ENCODE measurements at regions not wholly inside any gene's neighbourhood (a gene's known extent, or its start where the extent isn't known, plus 50 kb on each side); places are given as distances from the start of the nearest gene placed in this dataset.

DNA sequence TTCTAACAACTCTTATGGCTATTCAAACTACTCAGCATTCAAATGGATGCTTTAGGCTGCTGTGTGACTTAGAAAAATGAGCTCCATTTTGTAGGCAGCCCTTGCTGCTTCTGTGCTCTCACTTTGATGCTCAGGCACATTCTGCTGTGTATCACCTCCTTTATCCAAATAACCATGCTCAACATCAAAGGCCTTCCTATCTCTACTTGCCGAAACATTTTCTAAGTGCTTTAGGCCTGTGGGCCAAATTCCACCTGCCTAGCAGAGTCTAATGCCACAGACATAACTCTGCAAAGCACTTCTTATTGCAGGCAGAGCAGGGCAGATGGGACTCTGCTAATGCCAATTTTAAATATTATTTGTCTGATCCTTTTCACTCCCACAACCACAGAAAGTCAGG lies 397.4 kb downstream of the RND3 start:
- TF ChIP-seq, protein P1, sequence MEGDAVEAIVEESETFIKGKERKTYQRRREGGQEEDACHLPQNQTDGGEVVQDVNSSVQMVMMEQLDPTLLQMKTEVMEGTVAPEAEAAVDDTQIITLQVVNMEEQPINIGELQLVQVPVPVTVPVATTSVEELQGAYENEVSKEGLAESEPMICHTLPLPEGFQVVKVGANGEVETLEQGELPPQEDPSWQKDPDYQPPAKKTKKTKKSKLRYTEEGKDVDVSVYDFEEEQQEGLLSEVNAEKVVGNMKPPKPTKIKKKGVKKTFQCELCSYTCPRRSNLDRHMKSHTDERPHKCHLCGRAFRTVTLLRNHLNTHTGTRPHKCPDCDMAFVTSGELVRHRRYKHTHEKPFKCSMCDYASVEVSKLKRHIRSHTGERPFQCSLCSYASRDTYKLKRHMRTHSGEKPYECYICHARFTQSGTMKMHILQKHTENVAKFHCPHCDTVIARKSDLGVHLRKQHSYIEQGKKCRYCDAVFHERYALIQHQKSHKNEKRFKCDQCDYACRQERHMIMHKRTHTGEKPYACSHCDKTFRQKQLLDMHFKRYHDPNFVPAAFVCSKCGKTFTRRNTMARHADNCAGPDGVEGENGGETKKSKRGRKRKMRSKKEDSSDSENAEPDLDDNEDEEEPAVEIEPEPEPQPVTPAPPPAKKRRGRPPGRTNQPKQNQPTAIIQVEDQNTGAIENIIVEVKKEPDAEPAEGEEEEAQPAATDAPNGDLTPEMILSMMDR (optimal IDR thresholded peaks at IDR 0.05 in 1 of 3, IDR thresholded peaks at IDR 0.05 in 1 of 3, conservative IDR thresholded peaks at IDR 0.05 in 1 of 3; ENCODE audit: extremely low read depth in 1 of 3, insufficient read depth in 2 of 3, low read length in 3 of 3), result no peak
- no peak for TF ChIP-seq EZH2 (IDR thresholded peaks at IDR 0.05; ENCODE audit: low read length)
- H2AFZ ChIP-seq (ENCODE audit: control insufficient read depth, low read length), result no peak overlapping the region
- DNase-seq (ENCODE audit: low read depth, low spot score), result no peak
- no peaks in the 10 kb centered on the region for H3K27me3 ChIP-seq (ENCODE audit: control insufficient read depth, extremely low read depth, insufficient read depth, low read length)
- H3K27ac ChIP-seq (ENCODE audit: control insufficient read depth, insufficient read depth, low read length), result no peak overlapping the region
- H3K4me3 ChIP-seq (ENCODE audit: control insufficient read depth in 2 of 3, extremely low read depth in 1 of 3, insufficient read depth in 2 of 3, low read depth in 1 of 3, low read length in 3 of 3), result no peak overlapping the region
- H4K20me1 ChIP-seq (ENCODE audit: control insufficient read depth, extremely low read depth, insufficient read depth, low read length), result no peaks in the 10 kb centered on the region
- no peaks in the 10 kb centered on the region for H3K4me1 ChIP-seq (ENCODE audit: control insufficient read depth, extremely low read depth, insufficient read depth, low read length)
- H3K9me1 ChIP-seq (ENCODE audit: control insufficient read depth, extremely low read depth, insufficient read depth, low read length), result no peaks in the 10 kb centered on the region
- no peaks in the 10 kb centered on the region for H3K36me3 ChIP-seq (ENCODE audit: control insufficient read depth in 2 of 2, extremely low read depth in 1 of 2, insufficient read depth in 2 of 2, low read length in 2 of 2)
- FAIRE-seq, result no peak
- H3K4me2 ChIP-seq (ENCODE audit: control insufficient read depth, extremely low read depth, insufficient read depth, low read depth, low read length), result no peak overlapping the region
- no peaks in the 10 kb centered on the region for H3K79me2 ChIP-seq (ENCODE audit: control insufficient read depth, insufficient read depth, low read length)
- dilution Hi-C loops (cut with MboI; ENCODE audit: extremely low pct_ligation_motif_present, low sequenced_read_pairs), result no loop called here
- H3K9ac ChIP-seq (ENCODE audit: control insufficient read depth, extremely low read depth, insufficient read depth, low read length), result no peak overlapping the region
- H3K9me3 ChIP-seq (ENCODE audit: control insufficient read depth, low read depth, low read length), result no peaks in the 10 kb centered on the region

DNA sequence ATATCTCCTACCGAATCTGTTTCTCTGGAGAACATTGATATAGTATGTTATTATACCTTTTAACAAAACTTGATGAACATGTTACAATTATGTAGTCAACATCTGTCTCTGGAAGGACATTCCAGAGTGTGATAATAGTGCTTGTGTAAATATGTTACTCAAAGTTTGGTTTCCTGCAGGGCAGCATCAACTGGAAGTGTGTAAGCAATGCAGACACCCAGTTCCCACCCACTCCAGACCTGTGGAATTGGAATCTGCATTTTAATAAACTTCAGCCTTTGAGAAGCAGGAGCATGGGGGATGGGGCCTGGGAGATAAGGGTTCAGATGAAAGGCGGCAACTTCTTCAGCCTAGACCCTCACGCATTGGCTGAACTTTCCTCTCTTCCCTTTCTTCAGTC lies 398.9 kb downstream of the RND3 start:
- no peaks in the 10 kb centered on the region for H3K79me2 ChIP-seq (ENCODE audit: control insufficient read depth, insufficient read depth, low read length)
- no peak overlapping the region for H3K27ac ChIP-seq (ENCODE audit: control insufficient read depth, insufficient read depth, low read length)
- DNase-seq (ENCODE audit: low read depth, low spot score) (no peak), FAIRE-seq (no peak)
- H3K4me2 ChIP-seq (ENCODE audit: control insufficient read depth, extremely low read depth, insufficient read depth, low read depth, low read length), result no peak overlapping the region
- H3K4me1 ChIP-seq (ENCODE audit: control insufficient read depth, extremely low read depth, insufficient read depth, low read length), result no peaks in the 10 kb centered on the region
- no peaks in the 10 kb centered on the region for H4K20me1 ChIP-seq (ENCODE audit: control insufficient read depth, extremely low read depth, insufficient read depth, low read length)
- dilution Hi-C loops (cut with MboI; ENCODE audit: extremely low pct_ligation_motif_present, low sequenced_read_pairs), result no loop called here
- no peak overlapping the region for H3K4me3 ChIP-seq (ENCODE audit: control insufficient read depth in 2 of 3, extremely low read depth in 1 of 3, insufficient read depth in 2 of 3, low read depth in 1 of 3, low read length in 3 of 3)
- no peaks in the 10 kb centered on the region for H3K36me3 ChIP-seq (ENCODE audit: control insufficient read depth in 2 of 2, extremely low read depth in 1 of 2, insufficient read depth in 2 of 2, low read length in 2 of 2)
- no peak overlapping the region for H3K9ac ChIP-seq (ENCODE audit: control insufficient read depth, extremely low read depth, insufficient read depth, low read length)
- H3K9me1 ChIP-seq (ENCODE audit: control insufficient read depth, extremely low read depth, insufficient read depth, low read length), result no peaks in the 10 kb centered on the region
- no peaks in the 10 kb centered on the region for H3K9me3 ChIP-seq (ENCODE audit: control insufficient read depth, low read depth, low read length)
- TF ChIP-seq, protein P1 (optimal IDR thresholded peaks at IDR 0.05 in 1 of 3, IDR thresholded peaks at IDR 0.05 in 1 of 3, conservative IDR thresholded peaks at IDR 0.05 in 1 of 3; ENCODE audit: extremely low read depth in 1 of 3, insufficient read depth in 2 of 3, low read length in 3 of 3), result no peak
- TF ChIP-seq EZH2 (IDR thresholded peaks at IDR 0.05; ENCODE audit: low read length), result no peak
- H2AFZ ChIP-seq (ENCODE audit: control insufficient read depth, low read length), result no peak overlapping the region
- no peaks in the 10 kb centered on the region for H3K27me3 ChIP-seq (ENCODE audit: control insufficient read depth, extremely low read depth, insufficient read depth, low read length)

Data from keratinocyte (primary cell).